SK-N-SH (cell line): ENCODE measurements at regions not wholly inside any gene's neighbourhood (a gene's known extent, or its start where the extent isn't known, plus 50 kb on each side); places are given as distances from the start of the nearest gene placed in this dataset.

ENCODE experiments used
- CHD2 ChIP-seq: fragments of 150-350 bp; IDR thresholded peaks from 2 replicates; pipeline ENCODE4 v1.6.1; 2018; ENCODE audit warnings: low read length; ENCODE audit not compliant: partially characterized antibody
- EP300 ChIP-seq, 2 experiments: IDR thresholded peaks; 2 replicates each; pipeline versions ENCODE4 v1.4.0 to v1.6.1; 2012; ENCODE audit warnings: borderline replicate concordance in 1 of 2, low read depth in 1 of 2, low read length in 1 of 2
- FOXJ3 ChIP-seq: sonication (generic); formaldehyde crosslinking; IDR thresholded peaks from 2 replicates; pipeline ENCODE4 v1.5.1; 2020; ENCODE audit warnings: mild to moderate bottlenecking, missing genetic modification reagents
- FOXM1 ChIP-seq: IDR thresholded peaks from 2 replicates; pipeline ENCODE4 v1.4.0; 2012; ENCODE audit warnings: low read depth, mild to moderate bottlenecking
- MEF2A ChIP-seq: IDR thresholded peaks from 2 replicates; pipeline ENCODE4 v1.4.0; 2012; ENCODE audit warnings: low read depth, borderline replicate concordance
- MXI1 ChIP-seq: IDR thresholded peaks from 2 replicates; pipeline ENCODE4 v1.6.1; 2012; ENCODE audit warnings: mild to moderate bottlenecking, low read depth, low read length, improper control_type of control experiment
- POLR2AphosphoS5 ChIP-seq: IDR thresholded peaks from 2 replicates; pipeline ENCODE4 v1.6.1; 2012; ENCODE audit warnings: low read depth, low read length
- REST ChIP-seq: IDR thresholded peaks from 2 replicates; pipeline ENCODE4 v1.6.1; 2012; ENCODE audit warnings: mild to moderate bottlenecking, low read depth, low read length, moderate library complexity
- SMC3 ChIP-seq: IDR thresholded peaks from 2 replicates; pipeline ENCODE4 v1.6.1; 2012; ENCODE audit warnings: low read depth, low read length, improper control_type of control experiment
- TAF1 ChIP-seq: IDR thresholded peaks from 2 replicates; pipeline ENCODE4 v1.6.1; 2012; ENCODE audit warnings: low read depth, mild to moderate bottlenecking, low read length, moderate library complexity, borderline replicate concordance
- TF ChIP-seq, protein P1 (sequence below): fragments of 200-600 bp; sonication (generic); IDR thresholded peaks from 2 replicates; pipeline ENCODE4 v1.6.1; 2017; ENCODE audit warnings: antibody characterized with exemption, mild to moderate bottlenecking, moderate library complexity
- TF ChIP-seq, protein P2 (sequence below): IDR thresholded peaks from 2 replicates; pipeline ENCODE4 v1.4.0; 2012; ENCODE audit warnings: low read depth

- TF ChIP-seq, protein P1, sequence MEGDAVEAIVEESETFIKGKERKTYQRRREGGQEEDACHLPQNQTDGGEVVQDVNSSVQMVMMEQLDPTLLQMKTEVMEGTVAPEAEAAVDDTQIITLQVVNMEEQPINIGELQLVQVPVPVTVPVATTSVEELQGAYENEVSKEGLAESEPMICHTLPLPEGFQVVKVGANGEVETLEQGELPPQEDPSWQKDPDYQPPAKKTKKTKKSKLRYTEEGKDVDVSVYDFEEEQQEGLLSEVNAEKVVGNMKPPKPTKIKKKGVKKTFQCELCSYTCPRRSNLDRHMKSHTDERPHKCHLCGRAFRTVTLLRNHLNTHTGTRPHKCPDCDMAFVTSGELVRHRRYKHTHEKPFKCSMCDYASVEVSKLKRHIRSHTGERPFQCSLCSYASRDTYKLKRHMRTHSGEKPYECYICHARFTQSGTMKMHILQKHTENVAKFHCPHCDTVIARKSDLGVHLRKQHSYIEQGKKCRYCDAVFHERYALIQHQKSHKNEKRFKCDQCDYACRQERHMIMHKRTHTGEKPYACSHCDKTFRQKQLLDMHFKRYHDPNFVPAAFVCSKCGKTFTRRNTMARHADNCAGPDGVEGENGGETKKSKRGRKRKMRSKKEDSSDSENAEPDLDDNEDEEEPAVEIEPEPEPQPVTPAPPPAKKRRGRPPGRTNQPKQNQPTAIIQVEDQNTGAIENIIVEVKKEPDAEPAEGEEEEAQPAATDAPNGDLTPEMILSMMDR = no peak
- TF ChIP-seq MEF2A (no peak), EP300 (IDR thresholded peaks at IDR 0.05; ENCODE audit: borderline replicate concordance in 1 of 2, low read depth in 1 of 2, low read length in 1 of 2) (no peak), POLR2AphosphoS5 (no peak), CHD2 (no peak), TAF1 (no peak), MXI1 (no peak), REST (no peak), FOXM1 (no peak), FOXJ3 (CRISPR knock-in tag) (no peak), SMC3 (no peak)
- TF ChIP-seq, protein P2, sequence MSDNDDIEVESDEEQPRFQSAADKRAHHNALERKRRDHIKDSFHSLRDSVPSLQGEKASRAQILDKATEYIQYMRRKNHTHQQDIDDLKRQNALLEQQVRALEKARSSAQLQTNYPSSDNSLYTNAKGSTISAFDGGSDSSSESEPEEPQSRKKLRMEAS = no peak
Measured at GRCh38 chr12:91723191-91723590, 422.5 kb downstream of the BTG1 start.
